Panc1 (cell line): ENCODE measurements at regions not wholly inside any gene's neighbourhood (a gene's known extent, or its start where the extent isn't known, plus 50 kb on each side); places are given as distances from the start of the nearest gene placed in this dataset.

Source experiments
- ATAC-seq: fragments of 200-7000 bp; cut with Tn5 transposase; 2 replicates; pipeline ENCODE4 v1.9.1; 2020; ENCODE audit warnings: mild to moderate bottlenecking, moderate library complexity
- BruUV-seq: library from RNA; stranded (reverse); fragments of 400-500 nt; replicated peaks from 2 replicates; lab custom pipeline; 2021; lab: Mats Ljungman, UMichigan
- CTCF ChIA-PET: fragments of 300-600 bp; sonication (Branson Sonifier 250); formaldehyde crosslinking; loops from one replicate; lab custom pipeline; 2022; ENCODE audit warnings: antibody characterized with exemption; lab: Charles Lee
- POLR2A ChIA-PET: fragments of 300-600 bp; sonication (Branson Sonifier 250); formaldehyde crosslinking; loops from one replicate; lab custom pipeline; 2022; ENCODE audit warnings: antibody characterized with exemption; lab: Charles Lee
- DNase-seq: peaks from one replicate; pipeline ENCODE4 v3.0.0-alpha.2; 2010; ENCODE audit warnings: low read depth, low spot score
- H3K27ac ChIP-seq: 2 replicates; pipeline ENCODE4 v1.5.1; 2011; ENCODE audit warnings: mild to moderate bottlenecking, low read length, inconsistent platforms
- H3K27me3 ChIP-seq: fragments of 200-500 bp; sonication (Bioruptor generic); 2 replicates; pipeline ENCODE4 v1.6.0; 2014; ENCODE audit warnings: low read length, inconsistent platforms; ENCODE audit not compliant: control insufficient read depth, insufficient read depth
- H3K36me3 ChIP-seq: fragments of 200-500 bp; sonication (Bioruptor generic); 2 replicates; pipeline ENCODE4 v1.5.1; 2014; ENCODE audit warnings: inconsistent platforms, mild to moderate bottlenecking, low read length, moderate library complexity; ENCODE audit not compliant: control insufficient read depth, insufficient read depth
- H3K4me1 ChIP-seq: 2 replicates; pipeline ENCODE4 v1.5.1; 2011; ENCODE audit warnings: inconsistent platforms, mild to moderate bottlenecking, low read length, moderate library complexity; ENCODE audit not compliant: control insufficient read depth, insufficient read depth
- H3K4me3 ChIP-seq, 2 experiments: 2 replicates each; pipeline ENCODE4 v1.5.1; 2011 to 2012; ENCODE audit warnings: low read depth in 2 of 2, low read length in 2 of 2, mild to moderate bottlenecking in 2 of 2, inconsistent platforms in 1 of 2, moderate library complexity in 1 of 2
- H3K9me3 ChIP-seq: fragments of 200-500 bp; sonication (Bioruptor generic); 2 replicates; pipeline ENCODE4 v1.5.1; 2014; ENCODE audit warnings: low read depth, mild to moderate bottlenecking, inconsistent platforms, low read length, moderate library complexity; ENCODE audit not compliant: control insufficient read depth, insufficient read depth
- CTCF ChIP-seq: fragments of 450-650 bp; IDR thresholded peaks from 2 replicates; pipeline ENCODE4 v1.5.1; 2017; ENCODE audit warnings: mild to moderate bottlenecking
- POLR2AphosphoS5 ChIP-seq: IDR thresholded peaks from 2 replicates; pipeline ENCODE4 v1.6.1; 2012; ENCODE audit warnings: mild to moderate bottlenecking, low read depth, low read length, moderate library complexity
- REST ChIP-seq, 2 experiments: IDR thresholded peaks; 2 replicates each; pipeline ENCODE4 v1.6.1; 2011 to 2012; ENCODE audit warnings: low read depth in 2 of 2, control low read depth in 1 of 2, low read length in 1 of 2, mild to moderate bottlenecking in 1 of 2, moderate library complexity in 1 of 2; ENCODE audit not compliant: insufficient read depth in 1 of 2
- SIN3A ChIP-seq: IDR thresholded peaks from 2 replicates; pipeline ENCODE4 v1.6.1; 2012; ENCODE audit warnings: low read depth, mild to moderate bottlenecking, low read length, moderate library complexity, borderline replicate concordance; ENCODE audit not compliant: insufficient read depth
- TCF7L2 ChIP-seq: IDR thresholded peaks from 2 replicates; pipeline ENCODE4 v1.6.1; 2011; ENCODE audit warnings: mild to moderate bottlenecking, low read depth, low read length, inconsistent platforms
- in situ Hi-C: cut with HindIII; loops from 2 replicates; pipeline ENCODE4 v1.10.0; 2016; ENCODE audit warnings: low sequenced_read_pairs, low pct_unique_long_range_greater_than_20kb
- intact Hi-C: fragments of 100-400 bp; cut with micrococcal nuclease; formaldehyde crosslinking; loops from one replicate; pipeline ENCODE4 v1.10.0; 2022; ENCODE audit not compliant: unreplicated experiment

- Histone ChIP-seq H3K9me3 (no peaks in the 10 kb centered on the region), H3K4me3 (no peak overlapping the region), H3K36me3 (no peaks in the 10 kb centered on the region), H3K4me1 (no peaks in the 10 kb centered on the region), H3K27me3 (peaks cover 2% of the 10 kb centered on the region; the same call in 1 of the 2 replicates), H3K27ac (no peak overlapping the region)
- POLR2A ChIA-PET = no interaction called here
- DNase-seq = no peak
- intact Hi-C loops = no loop called here
- CTCF ChIA-PET = no interaction called here
- no peak for ATAC-seq
- in situ Hi-C loops = no loop called here
- TF ChIP-seq REST (IDR thresholded peaks at IDR 0.05; ENCODE audit: insufficient read depth in 1 of 2, low read depth in 2 of 2, low read length in 1 of 2) (no peak), CTCF (no peak), SIN3A (no peak)
- BruUV-seq = no TSS peak
Measured at GRCh38 chr6:40258531-40258930, 324.3 kb upstream of the MOCS1 start.

GRCh38 chr6:40256831-40257230, 322.6 kb upstream of the MOCS1 start:
- no peak for TF ChIP-seq SIN3A
- TF ChIP-seq REST (IDR thresholded peaks at IDR 0.05; ENCODE audit: insufficient read depth in 1 of 2, low read depth in 2 of 2, low read length in 1 of 2) = no peak
- no peak for TF ChIP-seq POLR2AphosphoS5
- no peak for TF ChIP-seq TCF7L2
- TF ChIP-seq CTCF = no peak
- no TSS peak for BruUV-seq
- CTCF ChIA-PET = no interaction called here
- Histone ChIP-seq H3K4me1 (no peaks in the 10 kb centered on the region), H3K36me3 (no peaks in the 10 kb centered on the region), H3K4me3 (no peak overlapping the region), H3K27me3 (no peaks in the 10 kb centered on the region; the same call in 1 of the 2 replicates), H3K9me3 (no peaks in the 10 kb centered on the region), H3K27ac (no peak overlapping the region)
- DNase-seq (no peak), ATAC-seq (no peak)
- POLR2A ChIA-PET = no interaction called here
- in situ Hi-C loops = no loop called here
- intact Hi-C loops = no loop called here
